ENCODE measurements at regions not wholly inside any gene's neighbourhood (a gene's known extent, or its start where the extent isn't known, plus 50 kb on each side); places are given as distances from the start of the nearest gene placed in this dataset.

- TF ChIP-seq EZH2 (IDR thresholded peaks at IDR 0.05; ENCODE audit: borderline replicate concordance, low read depth, low read length, severe bottlenecking), result no peak
- TF ChIP-seq, protein P1, sequence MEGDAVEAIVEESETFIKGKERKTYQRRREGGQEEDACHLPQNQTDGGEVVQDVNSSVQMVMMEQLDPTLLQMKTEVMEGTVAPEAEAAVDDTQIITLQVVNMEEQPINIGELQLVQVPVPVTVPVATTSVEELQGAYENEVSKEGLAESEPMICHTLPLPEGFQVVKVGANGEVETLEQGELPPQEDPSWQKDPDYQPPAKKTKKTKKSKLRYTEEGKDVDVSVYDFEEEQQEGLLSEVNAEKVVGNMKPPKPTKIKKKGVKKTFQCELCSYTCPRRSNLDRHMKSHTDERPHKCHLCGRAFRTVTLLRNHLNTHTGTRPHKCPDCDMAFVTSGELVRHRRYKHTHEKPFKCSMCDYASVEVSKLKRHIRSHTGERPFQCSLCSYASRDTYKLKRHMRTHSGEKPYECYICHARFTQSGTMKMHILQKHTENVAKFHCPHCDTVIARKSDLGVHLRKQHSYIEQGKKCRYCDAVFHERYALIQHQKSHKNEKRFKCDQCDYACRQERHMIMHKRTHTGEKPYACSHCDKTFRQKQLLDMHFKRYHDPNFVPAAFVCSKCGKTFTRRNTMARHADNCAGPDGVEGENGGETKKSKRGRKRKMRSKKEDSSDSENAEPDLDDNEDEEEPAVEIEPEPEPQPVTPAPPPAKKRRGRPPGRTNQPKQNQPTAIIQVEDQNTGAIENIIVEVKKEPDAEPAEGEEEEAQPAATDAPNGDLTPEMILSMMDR (IDR thresholded peaks at IDR 0.05; ENCODE audit: extremely low read depth in 1 of 2, insufficient read depth in 1 of 2, low read depth in 1 of 2, low read length in 2 of 2), result no peak
- TF ChIP-seq GATA2 (IDR thresholded peaks at IDR 0.05; ENCODE audit: insufficient read depth, insufficient read length, low read depth, low read length), result no peak
- TF ChIP-seq, protein P2, sequence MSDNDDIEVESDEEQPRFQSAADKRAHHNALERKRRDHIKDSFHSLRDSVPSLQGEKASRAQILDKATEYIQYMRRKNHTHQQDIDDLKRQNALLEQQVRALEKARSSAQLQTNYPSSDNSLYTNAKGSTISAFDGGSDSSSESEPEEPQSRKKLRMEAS (IDR thresholded peaks at IDR 0.05; ENCODE audit: insufficient read depth, insufficient read length), result no peak
- TF ChIP-seq POLR2AphosphoS5 (IDR thresholded peaks at IDR 0.05; ENCODE audit: insufficient read depth, low read depth, low read length), result no peak
- TF ChIP-seq POLR2A (IDR thresholded peaks at IDR 0.05; ENCODE audit: low read depth, low read length), result no peak
- no peak for TF ChIP-seq FOS (IDR thresholded peaks at IDR 0.05; ENCODE audit: borderline replicate concordance, insufficient read depth, low read length)
These were observed 249.6 kb downstream of the ENGASE start for GRCh38 chr17:79324194-79324593.
